GM12873 (cell line): ENCODE measurements at regions not wholly inside any gene's neighbourhood (a gene's known extent, or its start where the extent isn't known, plus 50 kb on each side); places are given as distances from the start of the nearest gene placed in this dataset.

Experiments
- TF ChIP-seq, protein P1 (sequence below): IDR thresholded peaks from 2 replicates; pipeline ENCODE4 v1.5.1; 2012; ENCODE audit warnings: low read depth, mild to moderate bottlenecking, moderate library complexity, low read length, control low read depth; ENCODE audit not compliant: insufficient read depth; ENCODE audit errors: missing control alignments

DNA sequence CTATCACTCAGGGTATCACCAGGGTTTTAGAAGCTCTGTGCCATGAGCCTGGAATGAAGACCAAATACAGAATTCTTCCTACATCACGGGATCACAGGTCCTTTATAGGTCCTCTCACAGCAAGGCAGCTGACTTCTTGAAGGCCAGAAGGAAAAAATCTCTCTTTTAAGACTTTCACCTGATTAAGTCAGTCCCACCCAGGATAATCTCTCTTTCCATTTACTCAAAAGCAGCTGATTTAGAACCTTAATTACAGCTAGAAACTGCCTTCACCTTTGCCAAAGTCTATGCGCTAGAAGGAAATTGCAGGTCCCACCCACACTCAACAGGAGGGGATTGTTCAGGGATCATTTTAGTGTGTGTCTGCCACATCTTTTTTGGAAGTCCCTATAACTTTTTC lies 135.1 kb downstream of the RAB11FIP2 start:
- TF ChIP-seq, protein P1, sequence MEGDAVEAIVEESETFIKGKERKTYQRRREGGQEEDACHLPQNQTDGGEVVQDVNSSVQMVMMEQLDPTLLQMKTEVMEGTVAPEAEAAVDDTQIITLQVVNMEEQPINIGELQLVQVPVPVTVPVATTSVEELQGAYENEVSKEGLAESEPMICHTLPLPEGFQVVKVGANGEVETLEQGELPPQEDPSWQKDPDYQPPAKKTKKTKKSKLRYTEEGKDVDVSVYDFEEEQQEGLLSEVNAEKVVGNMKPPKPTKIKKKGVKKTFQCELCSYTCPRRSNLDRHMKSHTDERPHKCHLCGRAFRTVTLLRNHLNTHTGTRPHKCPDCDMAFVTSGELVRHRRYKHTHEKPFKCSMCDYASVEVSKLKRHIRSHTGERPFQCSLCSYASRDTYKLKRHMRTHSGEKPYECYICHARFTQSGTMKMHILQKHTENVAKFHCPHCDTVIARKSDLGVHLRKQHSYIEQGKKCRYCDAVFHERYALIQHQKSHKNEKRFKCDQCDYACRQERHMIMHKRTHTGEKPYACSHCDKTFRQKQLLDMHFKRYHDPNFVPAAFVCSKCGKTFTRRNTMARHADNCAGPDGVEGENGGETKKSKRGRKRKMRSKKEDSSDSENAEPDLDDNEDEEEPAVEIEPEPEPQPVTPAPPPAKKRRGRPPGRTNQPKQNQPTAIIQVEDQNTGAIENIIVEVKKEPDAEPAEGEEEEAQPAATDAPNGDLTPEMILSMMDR = no peak

DNA sequence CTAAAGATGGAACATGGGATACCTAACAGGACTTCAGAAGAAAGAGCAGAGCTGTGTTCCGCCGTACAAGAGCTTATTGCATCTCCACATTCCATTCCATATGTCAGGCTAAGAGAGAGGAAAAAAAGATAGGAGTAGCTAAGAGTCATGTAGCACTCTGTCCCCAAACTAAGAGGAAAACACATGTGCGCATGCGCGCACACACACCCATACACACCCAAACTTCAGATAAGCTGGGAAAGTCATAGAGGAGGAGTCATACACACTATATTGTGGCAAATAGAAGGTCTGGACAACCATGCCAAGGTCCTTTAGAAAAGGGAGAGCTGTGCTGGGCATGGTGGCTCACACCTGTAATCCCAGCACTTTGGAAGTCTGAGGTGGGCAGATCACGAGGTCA lies 132.4 kb downstream of the RAB11FIP2 start:
- TF ChIP-seq, protein P1 = no peak

DNA sequence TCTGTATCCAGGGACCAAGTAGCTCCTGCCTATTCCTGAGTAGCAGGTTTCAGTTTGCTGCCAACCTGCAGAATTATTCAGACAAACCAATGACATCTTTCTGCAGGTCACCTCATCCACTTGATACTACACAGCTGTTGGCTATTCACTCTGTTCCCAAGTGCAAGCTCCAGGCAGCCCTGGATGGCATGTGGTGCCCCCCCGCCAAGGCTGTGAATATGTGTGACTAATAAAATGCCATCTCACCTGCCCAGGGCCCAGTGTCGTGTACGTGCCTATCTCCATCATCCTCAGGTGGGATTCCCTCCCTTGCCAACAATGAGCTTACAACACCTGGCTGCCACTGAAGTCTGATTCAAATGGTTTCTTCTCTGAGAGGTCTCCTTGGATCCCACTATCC lies 125.8 kb downstream of the RAB11FIP2 start:
- TF ChIP-seq, protein P1 = no peak

DNA sequence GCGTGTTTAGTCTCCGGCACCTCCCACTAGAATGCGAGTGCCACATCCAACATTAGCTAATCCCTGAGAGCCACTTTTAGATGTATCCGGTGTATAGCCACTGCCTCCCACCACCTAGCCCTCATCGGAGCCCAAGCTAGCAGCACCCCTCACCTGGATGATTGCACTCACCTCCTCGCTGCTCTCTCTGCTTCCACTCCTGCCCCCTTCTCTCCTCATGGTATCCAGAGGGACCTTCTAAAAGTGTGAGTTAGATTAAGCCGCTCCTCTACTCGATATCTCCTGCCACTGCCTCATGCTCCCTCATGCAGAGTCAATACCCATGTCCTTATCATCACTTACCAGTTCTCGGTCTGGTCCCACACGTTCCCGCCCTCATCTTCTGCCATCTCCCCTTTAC lies 125.3 kb downstream of the RAB11FIP2 start:
- TF ChIP-seq, protein P1 = no peak

DNA sequence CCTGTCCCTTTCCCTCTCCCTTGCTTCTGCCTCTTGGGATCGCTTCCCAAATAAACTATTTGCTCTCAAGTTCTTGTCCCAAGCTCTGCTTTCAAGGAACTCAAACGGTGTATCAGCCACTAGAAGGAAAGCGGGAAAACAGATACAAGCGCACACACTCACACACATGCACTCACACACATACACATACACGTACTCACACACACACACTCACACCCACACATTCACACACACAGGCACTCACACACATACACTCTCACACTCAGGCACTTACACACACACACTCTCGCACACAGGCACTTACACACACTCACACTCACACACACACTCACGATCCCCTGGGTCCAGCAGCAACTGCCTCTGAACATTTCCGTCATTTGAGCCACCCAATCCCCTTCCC lies 121.9 kb downstream of the RAB11FIP2 start:
- TF ChIP-seq, protein P1 = no peak

DNA sequence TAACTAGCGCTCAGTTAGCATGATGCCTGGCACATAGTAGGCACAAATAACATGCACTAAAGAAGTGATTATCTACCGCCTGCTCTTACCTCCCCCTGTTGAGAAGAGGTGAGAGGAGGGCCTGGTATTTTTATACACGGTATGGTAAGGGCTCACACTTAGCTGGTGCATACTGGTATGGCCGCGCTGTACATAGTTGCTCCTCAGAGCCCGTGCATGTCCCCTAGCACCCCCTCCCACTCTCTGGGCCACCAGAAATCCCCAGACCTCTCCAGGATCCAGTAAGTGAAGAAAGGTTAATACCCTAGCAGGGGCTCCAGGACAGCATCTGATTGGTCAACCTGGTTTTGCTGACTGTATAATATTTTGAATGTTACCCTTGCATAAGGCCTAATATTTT lies 121.4 kb downstream of the RAB11FIP2 start:
- TF ChIP-seq, protein P1 = no peak

DNA sequence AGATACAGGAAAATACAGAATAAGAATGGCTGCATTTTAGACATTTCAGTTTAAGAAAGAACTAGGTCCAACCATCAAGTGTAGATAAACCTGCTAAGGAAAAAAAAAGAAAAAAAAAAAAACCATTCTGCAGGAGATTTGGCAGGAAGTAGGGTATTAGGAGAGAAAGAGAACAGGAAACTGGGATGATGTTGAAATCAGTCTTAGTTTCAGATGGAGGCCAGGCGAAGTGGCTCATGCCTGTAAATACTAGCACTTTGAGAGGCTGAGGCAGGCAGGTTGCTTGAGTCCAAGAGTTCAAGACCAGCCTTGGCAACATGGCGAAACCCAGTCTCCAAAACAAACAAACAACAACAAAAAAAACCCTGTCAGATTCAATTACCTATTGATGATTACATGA lies 120.2 kb downstream of the RAB11FIP2 start:
- TF ChIP-seq, protein P1 = no peak
